ENCODE measurements at regions not wholly inside any gene's neighbourhood (a gene's known extent, or its start where the extent isn't known, plus 50 kb on each side); places are given as distances from the start of the nearest gene placed in this dataset.

DNA sequence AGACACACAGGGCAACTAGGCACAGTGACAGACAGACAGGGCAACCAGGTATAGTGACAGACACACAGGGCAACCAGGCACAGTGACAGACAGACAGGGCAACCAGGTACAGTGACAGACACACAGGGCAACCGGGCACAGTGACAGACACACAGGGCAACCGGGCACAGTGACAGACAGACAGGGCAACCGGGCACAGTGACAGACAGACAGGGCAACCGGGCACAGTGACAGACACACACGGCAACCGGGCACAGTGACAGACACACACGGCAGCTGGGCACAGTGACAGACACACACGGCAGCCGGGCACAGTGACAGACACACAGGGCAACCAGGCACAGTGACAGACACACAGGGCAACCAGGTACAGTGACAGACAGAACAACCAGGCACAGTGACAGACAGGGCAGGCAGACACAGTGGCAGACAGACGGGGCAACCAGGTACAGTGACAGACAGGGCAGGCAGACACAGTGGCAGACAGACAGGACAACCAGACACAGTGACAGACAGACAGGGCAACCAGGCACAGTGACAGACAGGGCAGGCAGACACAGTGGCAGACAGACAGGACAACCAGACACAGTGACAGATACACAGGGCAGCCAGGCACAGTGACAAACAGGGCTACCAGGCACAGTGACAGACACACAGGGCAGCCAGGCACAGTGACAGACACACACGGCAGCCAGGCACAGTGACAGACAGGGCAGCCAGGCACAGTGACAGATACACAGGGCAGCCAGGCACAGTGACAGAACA is 64.7 kb upstream of the RAB6C start:
- no peak for TF ChIP-seq POLR2A (IDR thresholded peaks at IDR 0.05)
- TF ChIP-seq, protein P1, sequence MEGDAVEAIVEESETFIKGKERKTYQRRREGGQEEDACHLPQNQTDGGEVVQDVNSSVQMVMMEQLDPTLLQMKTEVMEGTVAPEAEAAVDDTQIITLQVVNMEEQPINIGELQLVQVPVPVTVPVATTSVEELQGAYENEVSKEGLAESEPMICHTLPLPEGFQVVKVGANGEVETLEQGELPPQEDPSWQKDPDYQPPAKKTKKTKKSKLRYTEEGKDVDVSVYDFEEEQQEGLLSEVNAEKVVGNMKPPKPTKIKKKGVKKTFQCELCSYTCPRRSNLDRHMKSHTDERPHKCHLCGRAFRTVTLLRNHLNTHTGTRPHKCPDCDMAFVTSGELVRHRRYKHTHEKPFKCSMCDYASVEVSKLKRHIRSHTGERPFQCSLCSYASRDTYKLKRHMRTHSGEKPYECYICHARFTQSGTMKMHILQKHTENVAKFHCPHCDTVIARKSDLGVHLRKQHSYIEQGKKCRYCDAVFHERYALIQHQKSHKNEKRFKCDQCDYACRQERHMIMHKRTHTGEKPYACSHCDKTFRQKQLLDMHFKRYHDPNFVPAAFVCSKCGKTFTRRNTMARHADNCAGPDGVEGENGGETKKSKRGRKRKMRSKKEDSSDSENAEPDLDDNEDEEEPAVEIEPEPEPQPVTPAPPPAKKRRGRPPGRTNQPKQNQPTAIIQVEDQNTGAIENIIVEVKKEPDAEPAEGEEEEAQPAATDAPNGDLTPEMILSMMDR (IDR thresholded peaks at IDR 0.05): no peak

Data from lower leg skin (tissue), 3 donors.